GM20000 (cell line): ENCODE measurements at regions not wholly inside any gene's neighbourhood (a gene's known extent, or its start where the extent isn't known, plus 50 kb on each side); places are given as distances from the start of the nearest gene placed in this dataset.

ENCODE experiments used
- DNase-seq: peaks from one replicate; pipeline ENCODE4 v3.0.0; 2012; ENCODE audit warnings: low spot score
- CTCF ChIP-seq: IDR thresholded peaks from 2 replicates; pipeline ENCODE4 v1.5.1; 2012; ENCODE audit warnings: mild to moderate bottlenecking, control low read depth; ENCODE audit errors: extremely low read depth, missing control alignments

GRCh38 chr14:36005670-36006069, 170.9 kb downstream of the PTCSC3 start:
- TF ChIP-seq CTCF: no peak
- DNase-seq: no peak

- TF ChIP-seq CTCF: no peak
Measured at GRCh38 chr14:36001936-36002335, 174.6 kb downstream of the PTCSC3 start.

GRCh38 chr14:35999294-35999693, 173.2 kb downstream of the BRMS1L start:
- DNase-seq: no peak
- TF ChIP-seq CTCF: no peak

More at GRCh38 chr14:36001936-36002335, 174.6 kb downstream of the PTCSC3 start:
- DNase-seq: no peak

- TF ChIP-seq CTCF: no peak
- no peak for DNase-seq
Measured at GRCh38 chr14:35998303-35998702, 172.2 kb downstream of the BRMS1L start.

- no peak for DNase-seq
- TF ChIP-seq CTCF: no peak
Measured at GRCh38 chr14:35993684-35993960, 167.5 kb downstream of the BRMS1L start.

GRCh38 chr14:35992816-35993683, 166.9 kb downstream of the BRMS1L start:
- no peak for DNase-seq
- no peak for TF ChIP-seq CTCF

- no peak for TF ChIP-seq CTCF
- no peak for DNase-seq
Measured at GRCh38 chr14:35991356-35991755, 165.2 kb downstream of the BRMS1L start.
